ENCODE measurements at regions not wholly inside any gene's neighbourhood (a gene's known extent, or its start where the extent isn't known, plus 50 kb on each side); places are given as distances from the start of the nearest gene placed in this dataset.

DNA sequence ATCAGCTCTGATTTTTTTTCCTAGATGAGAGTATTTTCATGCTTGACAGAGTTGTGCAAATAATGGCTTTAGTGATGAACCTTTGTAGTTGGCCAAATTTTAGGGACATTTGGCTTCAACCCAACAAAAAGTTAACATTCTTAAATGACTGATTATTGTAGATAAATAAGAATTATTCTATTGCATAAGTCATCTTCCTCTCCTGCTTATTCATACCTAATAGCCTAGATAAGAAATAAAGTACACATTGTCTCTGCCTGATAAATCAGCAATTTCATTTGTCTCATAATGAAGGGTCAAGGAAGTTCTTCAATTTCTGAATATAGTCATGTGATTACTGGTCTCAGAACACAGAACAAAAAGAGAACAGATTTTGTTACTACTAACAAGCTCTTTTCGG, 428.9 kb upstream of the IL12A start:
- H3K36me3 ChIP-seq (ENCODE audit: control insufficient read depth, low read length), result no peaks in the 10 kb centered on the region
- H3K4me1 ChIP-seq (ENCODE audit: control insufficient read depth, low read length), result no peaks in the 10 kb centered on the region
- no peaks in the 10 kb centered on the region for H3K9me3 ChIP-seq (ENCODE audit: control insufficient read depth, insufficient read depth, low read length)
- H3K9me2 ChIP-seq (replicated peaks; ENCODE audit: control insufficient read depth, low read length), result no peaks in the 10 kb centered on the region
- no peak overlapping the region for H3K4me3 ChIP-seq (ENCODE audit: low read length)
- no peaks in the 10 kb centered on the region for H3K27me3 ChIP-seq (ENCODE audit: control insufficient read depth, low read length)
- no peak for TF ChIP-seq EZH2phosphoT487 (IDR thresholded peaks at IDR 0.05; ENCODE audit: borderline replicate concordance, low read length)
- TF ChIP-seq, protein P1, sequence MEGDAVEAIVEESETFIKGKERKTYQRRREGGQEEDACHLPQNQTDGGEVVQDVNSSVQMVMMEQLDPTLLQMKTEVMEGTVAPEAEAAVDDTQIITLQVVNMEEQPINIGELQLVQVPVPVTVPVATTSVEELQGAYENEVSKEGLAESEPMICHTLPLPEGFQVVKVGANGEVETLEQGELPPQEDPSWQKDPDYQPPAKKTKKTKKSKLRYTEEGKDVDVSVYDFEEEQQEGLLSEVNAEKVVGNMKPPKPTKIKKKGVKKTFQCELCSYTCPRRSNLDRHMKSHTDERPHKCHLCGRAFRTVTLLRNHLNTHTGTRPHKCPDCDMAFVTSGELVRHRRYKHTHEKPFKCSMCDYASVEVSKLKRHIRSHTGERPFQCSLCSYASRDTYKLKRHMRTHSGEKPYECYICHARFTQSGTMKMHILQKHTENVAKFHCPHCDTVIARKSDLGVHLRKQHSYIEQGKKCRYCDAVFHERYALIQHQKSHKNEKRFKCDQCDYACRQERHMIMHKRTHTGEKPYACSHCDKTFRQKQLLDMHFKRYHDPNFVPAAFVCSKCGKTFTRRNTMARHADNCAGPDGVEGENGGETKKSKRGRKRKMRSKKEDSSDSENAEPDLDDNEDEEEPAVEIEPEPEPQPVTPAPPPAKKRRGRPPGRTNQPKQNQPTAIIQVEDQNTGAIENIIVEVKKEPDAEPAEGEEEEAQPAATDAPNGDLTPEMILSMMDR (IDR thresholded peaks at IDR 0.05; ENCODE audit: low read depth, low read length, poor library complexity, severe bottlenecking), result no peak
- no peak overlapping the region for H3K27ac ChIP-seq (ENCODE audit: low read depth, low read length)
- H4K20me1 ChIP-seq (ENCODE audit: control insufficient read depth, insufficient read depth, low read depth, low read length), result no peaks in the 10 kb centered on the region
- H3F3A ChIP-seq (ENCODE audit: control insufficient read depth, insufficient read depth), result no peaks in the 10 kb centered on the region
- no peaks in the 10 kb centered on the region for H3K79me2 ChIP-seq (ENCODE audit: control insufficient read depth, low read length)
- no peak overlapping the region for H3K4me2 ChIP-seq (ENCODE audit: low read length)

DNA sequence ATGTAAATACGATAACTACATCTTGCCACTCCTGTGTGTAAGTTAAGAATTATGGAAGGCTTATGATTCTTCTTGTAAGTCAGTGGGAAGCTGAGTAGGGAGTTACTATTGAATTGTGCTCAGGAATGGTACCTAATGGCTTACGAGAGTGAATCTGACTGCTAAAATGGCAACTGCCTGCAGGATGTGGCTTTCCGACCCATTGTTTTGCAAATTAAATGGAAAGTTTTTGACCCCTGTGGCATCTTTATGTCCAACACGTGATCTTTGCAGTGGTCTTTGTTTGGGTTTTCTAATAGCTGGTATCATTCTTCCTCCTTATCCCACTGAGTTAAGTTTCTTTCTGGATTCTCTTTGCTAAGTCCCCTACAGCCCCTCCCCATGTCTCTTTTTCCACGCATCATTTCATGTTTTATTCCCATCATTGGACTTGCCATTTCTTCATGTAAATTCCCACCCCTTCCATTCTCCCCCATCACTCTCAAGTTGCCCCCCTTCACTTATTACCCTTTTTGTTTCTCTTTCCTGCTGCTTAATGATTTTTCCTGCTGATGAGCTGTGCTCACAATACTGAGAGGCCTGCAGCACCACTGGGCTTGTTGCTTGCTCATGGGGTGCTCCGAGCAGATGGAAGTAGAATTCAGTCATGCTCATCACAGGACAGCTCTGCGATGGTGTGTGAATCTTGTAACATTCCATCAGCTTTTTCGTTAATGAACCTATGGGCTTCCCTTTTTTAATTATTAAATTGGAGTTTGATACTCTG, 428.2 kb upstream of the IL12A start:
- Histone ChIP-seq H3K4me2 (ENCODE audit: low read length) (no peak overlapping the region), H4K20me1 (ENCODE audit: control insufficient read depth, insufficient read depth, low read depth, low read length) (no peaks in the 10 kb centered on the region), H3K36me3 (ENCODE audit: control insufficient read depth, low read length) (no peaks in the 10 kb centered on the region), H3F3A (ENCODE audit: control insufficient read depth, insufficient read depth) (no peaks in the 10 kb centered on the region), H3K79me2 (ENCODE audit: control insufficient read depth, low read length) (no peaks in the 10 kb centered on the region), H3K27ac (ENCODE audit: low read depth, low read length) (no peak overlapping the region), H3K9me3 (ENCODE audit: control insufficient read depth, insufficient read depth, low read length) (no peaks in the 10 kb centered on the region), H3K4me1 (ENCODE audit: control insufficient read depth, low read length) (no peaks in the 10 kb centered on the region), H3K4me3 (ENCODE audit: low read length) (no peak overlapping the region), H3K27me3 (ENCODE audit: control insufficient read depth, low read length) (no peaks in the 10 kb centered on the region), H3K9me2 (replicated peaks; ENCODE audit: control insufficient read depth, low read length) (no peaks in the 10 kb centered on the region)
- TF ChIP-seq, protein P1 (IDR thresholded peaks at IDR 0.05; ENCODE audit: low read depth, low read length, poor library complexity, severe bottlenecking), result no peak
- no peak for TF ChIP-seq EZH2phosphoT487 (IDR thresholded peaks at IDR 0.05; ENCODE audit: borderline replicate concordance, low read length)

DNA sequence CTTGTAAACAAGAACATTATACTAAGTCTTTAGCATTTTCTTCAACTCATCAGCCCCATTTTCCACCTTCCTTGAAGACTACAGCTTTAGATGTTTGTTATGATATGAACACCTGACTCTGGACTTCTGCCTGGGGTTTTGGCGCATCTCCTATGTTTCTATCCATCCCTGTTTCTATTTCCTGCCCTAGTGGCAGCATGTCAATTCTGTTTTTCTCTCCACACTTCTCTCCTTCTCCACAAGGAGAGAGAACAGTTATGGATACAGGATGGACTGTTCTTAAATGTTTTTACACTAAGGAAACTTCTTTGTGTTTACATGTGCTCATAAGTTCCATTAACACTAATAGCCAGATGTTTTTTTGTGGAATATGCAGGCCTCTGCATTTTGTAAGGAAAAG, 423.3 kb upstream of the IL12A start:
- Histone ChIP-seq H3K4me1 (ENCODE audit: control insufficient read depth, low read length) (no peaks in the 10 kb centered on the region), H3K27me3 (ENCODE audit: control insufficient read depth, low read length) (no peaks in the 10 kb centered on the region), H3K9me3 (ENCODE audit: control insufficient read depth, insufficient read depth, low read length) (no peaks in the 10 kb centered on the region), H3K4me2 (ENCODE audit: low read length) (no peak overlapping the region), H4K20me1 (ENCODE audit: control insufficient read depth, insufficient read depth, low read depth, low read length) (no peaks in the 10 kb centered on the region), H3K4me3 (ENCODE audit: low read length) (no peak overlapping the region), H3K27ac (ENCODE audit: low read depth, low read length) (no peak overlapping the region), H3K36me3 (ENCODE audit: control insufficient read depth, low read length) (no peaks in the 10 kb centered on the region), H3K9me2 (replicated peaks; ENCODE audit: control insufficient read depth, low read length) (no peaks in the 10 kb centered on the region), H3F3A (ENCODE audit: control insufficient read depth, insufficient read depth) (no peaks in the 10 kb centered on the region), H3K79me2 (ENCODE audit: control insufficient read depth, low read length) (no peaks in the 10 kb centered on the region)
- TF ChIP-seq EZH2phosphoT487 (IDR thresholded peaks at IDR 0.05; ENCODE audit: borderline replicate concordance, low read length), result no peak
- TF ChIP-seq, protein P1 (IDR thresholded peaks at IDR 0.05; ENCODE audit: low read depth, low read length, poor library complexity, severe bottlenecking), result no peak

Measured in DOHH2 (cell line).